ELR (cell line): ENCODE measurements at regions not wholly inside any gene's neighbourhood (a gene's known extent, or its start where the extent isn't known, plus 50 kb on each side); places are given as distances from the start of the nearest gene placed in this dataset.
A peak's percentile ranks its signal among the peaks of the same experiment; 100 is the strongest.
"Not testable (repeated sequence)": the region's sequence is repeated elsewhere in the genome, so short reads cannot be mapped to it uniquely, and the experiment has no call there.

ENCODE experiments used
- DNase-seq: peaks from one replicate; pipeline ENCODE4 v3.0.0-alpha.2; 2015; ENCODE audit warnings: low read depth

DNA sequence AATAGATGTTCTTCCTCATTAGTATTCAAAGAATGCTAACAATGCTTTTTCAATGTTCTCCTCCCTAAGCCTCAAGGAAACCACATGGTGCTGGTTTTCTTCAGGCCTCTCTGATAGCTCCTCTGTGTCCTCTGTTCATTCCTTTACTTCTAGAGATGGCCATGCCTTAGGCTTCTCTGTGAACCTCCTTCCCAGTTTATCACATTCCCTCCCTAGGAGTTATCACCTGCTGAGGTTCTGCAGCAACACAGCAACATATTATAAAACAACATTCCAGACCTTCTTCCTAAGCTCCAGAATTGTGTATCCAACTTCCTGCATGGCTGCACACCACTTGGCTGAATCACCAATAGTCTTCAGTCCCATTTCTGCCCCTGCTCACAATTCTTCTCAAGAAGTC lies 325.5 kb downstream of the IRS1 start:
- DNase-seq: no peak

DNA sequence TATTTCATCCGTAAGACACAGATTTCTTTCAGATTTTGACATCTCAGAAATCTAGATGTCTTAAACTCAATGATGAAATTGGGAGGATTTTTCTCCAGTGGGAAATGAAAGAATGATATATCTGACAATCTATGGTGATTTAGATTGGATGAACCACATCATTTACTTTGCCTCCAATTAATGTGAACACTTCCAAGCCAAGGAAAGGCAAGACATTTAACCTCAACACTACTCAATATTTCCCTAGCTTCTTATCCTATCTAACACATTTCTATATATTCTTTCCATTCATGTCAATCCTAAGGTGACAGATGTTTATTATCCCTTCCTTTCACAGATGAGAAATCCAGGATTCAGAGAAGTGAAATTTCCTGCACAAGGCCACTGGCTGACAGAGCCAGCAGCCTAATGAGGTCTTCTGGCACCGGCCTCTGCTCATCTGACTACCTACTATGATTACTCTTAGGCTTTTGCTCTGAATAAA lies 327.6 kb downstream of the IRS1 start:
- no peak for DNase-seq

DNA sequence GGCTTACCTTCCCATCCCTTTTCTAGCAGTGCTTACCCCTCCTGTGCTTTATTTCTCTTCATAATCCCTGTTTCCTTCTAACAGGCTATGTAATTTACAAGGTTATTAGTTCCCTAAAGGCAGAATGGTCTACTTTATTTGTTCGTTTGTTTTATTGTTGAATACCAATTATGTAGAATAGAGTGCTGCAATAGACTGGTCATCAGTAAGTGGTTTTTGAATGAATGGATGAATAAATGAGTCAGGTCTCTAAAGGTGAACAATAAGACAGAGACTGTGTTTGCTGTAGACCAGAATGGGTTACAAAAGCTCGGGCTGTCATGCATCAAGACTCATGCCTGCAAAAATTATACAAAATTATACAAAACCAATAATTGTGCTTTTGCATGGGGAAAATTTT lies 332.0 kb downstream of the IRS1 start:
- no peak for DNase-seq

DNA sequence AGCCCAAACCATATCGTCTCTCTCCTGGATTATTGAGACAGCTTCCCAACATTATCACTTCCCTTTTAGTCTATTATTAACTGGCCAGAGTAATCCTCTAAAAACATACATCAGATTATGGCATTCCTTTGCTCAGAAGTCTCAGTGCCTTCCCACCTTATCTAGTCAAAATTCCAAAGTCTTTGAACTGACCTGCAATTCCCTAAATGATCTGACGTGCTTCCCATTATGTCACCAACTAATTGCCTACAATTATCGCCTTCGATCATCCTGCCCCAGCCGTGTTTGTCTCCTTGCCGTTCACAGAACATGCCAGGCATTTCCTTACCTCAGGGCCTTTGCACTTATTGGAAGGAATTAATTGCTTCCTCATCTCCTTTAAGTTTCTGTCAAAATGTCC lies 332.4 kb downstream of the IRS1 start:
- no peak for DNase-seq

DNA sequence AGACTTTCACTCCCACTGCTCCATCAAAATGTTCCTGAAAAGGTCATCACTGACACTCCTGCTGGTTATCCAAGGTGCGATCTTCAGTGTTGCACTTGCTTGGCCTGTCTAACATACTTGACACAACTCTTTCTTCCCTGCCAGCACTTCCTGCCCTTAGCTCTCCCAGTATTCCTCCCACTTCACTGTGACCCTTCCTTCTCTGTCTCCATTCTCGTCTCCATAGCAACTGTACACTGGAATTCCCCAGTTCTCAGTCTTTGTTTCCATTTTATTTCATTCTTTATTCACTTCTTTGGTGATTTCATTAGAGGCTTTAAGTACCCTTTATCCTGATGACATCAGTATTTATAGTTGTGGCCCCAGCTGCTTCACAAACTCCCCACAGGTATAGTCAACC lies 333.0 kb downstream of the IRS1 start:
- DNase-seq: no peak

DNA sequence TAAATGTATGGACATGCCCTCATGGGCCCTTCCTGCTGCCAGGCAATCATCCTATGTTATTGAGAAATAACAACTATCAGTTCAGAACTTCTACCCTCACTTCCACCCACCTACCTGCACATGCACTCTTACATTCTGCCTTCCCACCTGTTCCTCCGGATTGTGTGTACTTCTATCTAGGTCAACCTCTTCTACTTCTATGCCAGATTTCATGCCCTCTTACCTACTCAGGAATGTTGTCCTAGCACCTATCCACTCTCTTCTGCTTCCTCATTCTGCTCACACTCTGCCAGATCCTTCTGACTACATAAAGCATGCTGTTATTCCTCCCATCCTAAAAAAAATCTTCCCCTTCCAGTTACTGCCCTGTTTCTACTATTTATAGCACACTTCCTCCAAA lies 333.5 kb downstream of the IRS1 start:
- DNase-seq: no peak

DNA sequence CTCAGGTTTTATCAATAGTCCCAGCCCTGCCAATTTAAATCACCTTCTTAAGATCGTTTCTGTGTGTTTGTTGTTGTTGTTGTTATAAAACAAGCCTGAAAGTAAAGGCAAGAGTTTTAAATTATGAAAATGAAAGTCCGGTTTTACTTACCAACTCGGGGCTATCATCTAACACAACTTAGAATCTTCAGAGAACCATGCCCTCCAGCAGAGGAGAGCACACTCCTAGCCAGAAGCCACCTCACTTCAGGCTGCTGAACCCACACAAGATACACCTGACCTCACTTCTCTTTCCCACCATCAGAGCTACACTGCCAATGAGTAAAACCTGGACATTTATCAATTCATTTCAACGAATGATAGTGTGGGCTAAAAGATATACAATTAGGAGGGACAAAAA lies 335.2 kb downstream of the IRS1 start:
- no peak for DNase-seq

DNA sequence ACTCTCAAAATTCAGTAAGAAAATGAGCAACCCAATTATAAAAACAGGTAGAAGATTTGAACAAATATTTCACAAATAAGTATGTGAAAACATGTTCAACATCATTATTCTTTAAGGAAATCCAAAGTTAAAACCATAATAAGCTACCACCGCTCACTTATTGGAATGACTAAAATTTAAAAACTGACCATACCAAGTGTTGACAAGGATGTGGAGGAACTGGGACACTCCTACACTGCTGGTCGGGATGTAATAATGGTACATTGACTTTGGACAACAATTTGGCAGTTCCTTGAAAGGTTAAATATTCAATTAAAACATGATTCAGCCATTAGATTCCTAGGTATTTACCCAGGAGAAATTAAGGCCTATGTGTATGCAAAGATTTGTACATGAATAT lies 336.5 kb downstream of the IRS1 start:
- DNase-seq: no peak

DNA sequence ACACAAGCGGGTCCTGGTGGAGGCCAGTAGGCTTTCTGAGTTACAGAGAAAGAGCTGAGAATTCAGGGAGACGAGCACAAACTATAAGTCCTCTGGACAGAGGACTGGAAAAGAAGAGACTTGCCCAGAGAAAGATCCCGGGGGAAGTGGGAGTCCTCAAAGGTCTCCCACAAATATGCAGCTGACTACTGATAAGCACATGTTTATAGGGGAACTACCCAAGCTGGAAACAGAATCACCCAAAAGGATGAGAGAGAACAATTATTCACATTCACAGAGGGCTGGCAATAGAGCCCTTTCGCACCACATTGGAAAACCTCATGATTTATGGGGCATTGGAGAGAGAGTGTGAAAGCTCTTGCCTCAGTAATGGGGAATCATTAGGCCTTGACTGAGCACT lies 337.6 kb downstream of the IRS1 start:
- no peak for DNase-seq

DNA sequence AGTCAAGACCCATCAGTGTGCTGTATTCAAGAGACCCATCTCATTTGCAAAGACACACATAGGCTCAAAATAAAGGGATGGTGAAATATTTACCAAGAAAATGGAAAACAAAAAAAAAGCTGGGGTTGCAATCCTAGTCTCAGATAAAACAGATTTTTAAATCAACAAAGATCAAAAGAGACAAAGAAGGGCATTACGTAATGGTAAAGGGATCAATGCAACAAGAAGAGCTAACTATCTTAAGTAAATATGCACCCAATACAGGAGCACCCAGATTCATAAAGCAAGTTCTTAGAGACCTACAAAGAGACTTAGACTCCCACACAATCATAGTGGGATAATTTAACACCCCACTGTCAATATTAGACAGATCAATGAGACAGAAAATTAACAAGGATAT lies 343.5 kb downstream of the IRS1 start:
- not testable (repeated sequence) for DNase-seq

DNA sequence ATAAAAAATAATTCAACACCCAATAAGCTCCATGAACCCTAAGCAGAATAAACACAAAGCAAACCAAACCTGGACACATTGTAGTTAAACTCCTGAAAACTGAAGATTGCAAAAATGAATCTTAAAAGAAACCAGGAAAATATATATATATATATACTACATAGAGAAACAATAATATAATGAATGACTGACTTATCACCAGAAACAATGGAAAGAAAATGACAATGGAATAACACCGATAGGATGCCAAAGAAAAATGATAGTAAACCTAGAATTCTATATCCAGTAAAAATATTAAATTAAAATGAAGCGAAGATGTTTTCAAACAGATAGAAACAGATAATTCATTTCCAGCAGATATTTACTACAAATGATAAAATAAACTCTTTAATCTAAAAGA lies 346.9 kb downstream of the IRS1 start:
- DNase-seq: no peak

DNA sequence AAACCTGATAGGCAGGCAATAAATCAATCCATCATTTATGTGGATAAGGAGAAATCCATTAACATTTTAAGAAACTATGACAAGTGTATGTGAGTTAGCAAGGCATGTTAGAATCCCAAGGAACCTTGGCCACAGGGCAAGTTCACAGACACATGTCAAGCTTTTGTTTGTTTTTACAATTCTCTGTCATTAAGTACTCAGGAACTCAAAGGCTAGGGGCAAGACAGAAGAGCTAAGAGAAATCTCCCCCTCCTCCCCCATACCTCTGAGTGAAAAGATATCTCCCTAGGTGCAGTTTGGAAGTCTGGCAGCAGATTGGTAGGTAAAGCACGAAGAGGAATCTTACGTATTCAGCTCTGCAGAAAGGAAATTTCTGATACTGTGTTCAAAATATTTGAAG lies 348.1 kb downstream of the IRS1 start:
- DNase-seq: no peak

DNA sequence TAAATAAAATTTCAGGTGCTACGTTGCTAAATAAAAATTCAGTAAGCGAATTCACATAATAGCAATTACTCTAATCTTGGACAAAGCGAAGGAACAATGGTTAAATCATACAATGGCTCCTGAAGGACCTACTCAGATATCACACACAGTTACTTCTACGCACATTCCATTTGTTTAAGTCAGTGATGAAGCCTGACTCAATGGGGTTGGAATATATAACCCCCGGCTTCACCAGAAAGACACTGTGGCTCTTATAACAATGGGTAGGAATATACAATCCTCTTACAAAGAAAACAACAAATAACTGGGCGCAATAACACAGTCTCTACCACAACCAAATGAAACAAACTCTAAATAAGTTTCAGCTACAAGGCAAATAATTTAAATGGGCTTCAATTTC lies 349.5 kb downstream of the IRS1 start:
- DNase-seq: peak; percentile 75

DNA sequence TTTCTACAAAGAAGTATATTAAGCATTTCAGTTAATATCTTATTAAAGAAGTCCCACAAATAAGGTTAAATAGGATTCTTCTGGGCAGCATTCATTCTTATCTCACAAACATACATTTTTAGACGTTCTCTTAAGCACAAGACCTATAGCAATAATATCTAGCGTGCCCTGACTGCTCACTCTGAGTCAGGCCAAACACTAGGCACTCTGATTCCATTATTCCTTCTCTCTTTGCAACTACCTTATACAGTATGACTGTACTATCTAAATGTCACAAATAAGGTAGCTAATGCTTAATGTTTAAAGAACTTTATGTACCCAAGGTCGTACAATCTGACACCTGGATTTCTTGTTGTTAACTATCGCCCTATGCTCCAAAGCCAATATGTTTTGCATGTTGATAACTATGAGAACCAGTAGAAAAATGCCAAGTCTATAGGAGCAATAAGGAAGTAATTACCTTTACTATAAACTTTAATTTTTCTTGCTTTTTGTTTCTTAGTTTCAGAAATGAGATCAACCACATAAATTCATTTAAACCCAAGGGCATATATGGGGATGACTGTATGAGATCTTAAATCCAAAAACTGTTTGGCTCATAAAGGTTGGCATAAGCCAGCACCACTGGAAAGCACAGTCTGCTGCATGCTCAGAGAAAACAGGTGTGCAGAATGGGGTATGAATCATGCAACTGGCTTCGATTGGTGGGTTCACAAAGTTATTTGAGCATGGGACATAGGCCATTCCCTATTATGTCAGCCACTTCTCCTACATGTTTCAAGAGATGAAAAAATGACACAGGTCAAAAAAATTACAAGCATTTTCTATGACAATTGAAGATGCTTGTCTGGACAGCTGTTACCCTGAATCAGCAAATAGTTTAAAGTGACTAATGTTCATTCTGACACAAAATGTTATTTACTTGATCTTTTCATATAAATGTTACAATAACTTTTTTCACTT lies 352.0 kb downstream of the IRS1 start:
- DNase-seq: peak; percentile 84

DNA sequence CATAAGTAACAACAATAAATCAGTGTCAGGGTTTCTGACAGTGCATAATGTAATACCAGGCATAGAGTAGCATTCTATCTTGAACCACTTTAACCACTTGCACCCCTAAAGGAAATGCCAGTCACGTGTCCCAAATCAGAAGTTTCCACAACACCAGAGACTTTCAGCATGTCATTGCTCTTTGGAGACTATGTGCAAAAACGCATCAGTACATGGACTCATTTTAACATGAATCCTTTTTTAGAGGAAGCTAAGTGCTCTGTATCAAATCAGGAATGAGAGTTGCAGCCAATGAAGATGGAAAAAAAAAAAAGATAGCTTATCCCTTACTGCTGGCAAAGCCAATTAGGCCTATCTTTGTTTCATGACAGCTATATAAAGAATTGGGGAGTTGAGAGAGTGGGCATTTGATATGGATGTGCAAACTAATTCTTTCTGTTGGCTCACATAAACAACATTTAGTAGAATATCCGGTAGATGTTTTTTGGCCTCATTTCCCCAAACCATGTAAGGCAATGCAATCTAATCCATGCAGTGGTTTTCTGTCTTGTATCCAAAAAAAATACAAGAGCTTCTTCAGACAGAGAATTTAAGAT lies 353.1 kb downstream of the IRS1 start:
- no peak for DNase-seq

DNA sequence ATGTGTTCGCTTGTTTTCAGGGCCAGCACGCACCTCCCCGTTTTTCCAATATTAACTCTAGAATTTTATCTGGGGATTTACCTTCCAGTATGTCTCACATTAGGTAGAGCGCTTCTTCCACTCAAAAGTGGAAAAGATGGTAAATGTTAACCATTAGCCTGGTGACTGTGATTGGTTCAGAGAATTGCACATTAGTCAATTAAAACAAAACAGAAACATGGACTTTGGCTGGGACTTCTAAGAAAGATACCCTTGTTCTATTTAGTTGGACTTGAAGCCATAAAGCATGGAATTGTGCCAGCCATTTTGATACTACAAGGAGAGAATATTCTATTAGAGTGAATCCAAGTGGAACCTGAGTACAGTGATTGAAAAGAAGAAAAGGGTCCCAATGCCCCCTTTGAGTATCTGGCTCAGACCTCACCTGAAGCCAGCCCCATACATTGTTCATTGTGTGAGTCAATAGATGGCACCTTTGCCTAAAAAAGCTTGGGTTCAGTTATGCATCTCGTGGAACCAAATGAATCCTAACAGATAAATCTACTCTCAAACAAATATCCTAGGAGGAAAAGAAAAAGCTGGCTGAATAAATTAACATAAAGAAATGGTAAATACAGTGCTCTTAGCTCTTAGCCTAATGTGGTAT lies 354.3 kb downstream of the IRS1 start:
- no peak for DNase-seq

DNA sequence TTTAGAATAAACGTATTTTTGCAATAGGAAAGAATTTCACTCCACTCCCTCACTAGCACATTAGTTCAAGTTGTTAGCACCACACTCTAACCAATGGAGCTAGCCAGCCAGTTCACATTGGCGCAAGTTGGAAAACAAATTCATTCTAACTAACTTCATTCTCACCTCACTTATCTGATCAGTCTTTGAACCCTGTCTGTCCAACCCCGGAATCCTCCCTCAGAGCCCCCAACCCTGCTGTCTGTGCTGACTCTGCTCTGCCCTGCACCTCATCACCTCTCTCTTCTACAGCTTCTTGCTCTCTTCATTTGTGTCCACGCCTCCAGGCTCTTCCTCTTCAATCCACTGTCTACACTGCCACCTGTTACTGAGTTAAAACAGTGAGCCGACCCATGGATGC lies 356.5 kb downstream of the IRS1 start:
- DNase-seq: no peak

DNA sequence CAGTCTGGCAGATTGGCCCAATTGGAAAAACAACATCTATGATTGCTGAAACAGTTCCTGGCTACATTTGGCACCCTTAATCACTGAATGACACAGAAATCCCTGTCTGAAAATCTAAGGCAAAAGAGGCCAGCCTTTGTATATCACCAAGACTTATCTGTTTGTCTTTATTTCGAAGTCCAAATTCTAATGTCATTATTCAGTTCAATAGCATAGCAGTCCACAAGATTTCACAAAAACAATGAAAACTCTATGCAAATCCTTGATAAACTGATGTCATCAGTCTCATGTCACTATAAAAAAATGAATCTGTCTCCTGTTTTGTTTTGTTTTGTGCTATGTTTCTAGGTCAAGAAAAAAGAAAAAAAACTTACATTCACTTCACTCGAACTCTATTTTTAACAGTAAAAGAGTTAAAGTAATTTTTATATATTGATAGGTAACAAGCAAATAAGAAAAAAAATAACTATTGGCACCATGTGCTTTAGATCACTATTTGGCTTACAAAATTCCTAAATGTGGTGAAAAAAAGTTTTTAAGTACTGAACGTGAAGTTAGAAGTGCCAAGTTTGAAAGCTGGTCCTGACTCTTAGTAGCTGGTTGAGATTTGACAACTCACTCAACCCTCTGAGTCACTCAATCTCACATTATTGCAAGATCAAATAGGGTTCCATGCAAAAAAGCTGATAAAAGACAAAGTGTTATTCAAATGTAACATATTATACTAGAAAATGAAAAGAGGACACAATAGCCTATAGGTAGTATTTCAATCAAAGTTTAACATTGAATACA lies 359.3 kb downstream of the IRS1 start:
- peak; percentile 43 for DNase-seq

DNA sequence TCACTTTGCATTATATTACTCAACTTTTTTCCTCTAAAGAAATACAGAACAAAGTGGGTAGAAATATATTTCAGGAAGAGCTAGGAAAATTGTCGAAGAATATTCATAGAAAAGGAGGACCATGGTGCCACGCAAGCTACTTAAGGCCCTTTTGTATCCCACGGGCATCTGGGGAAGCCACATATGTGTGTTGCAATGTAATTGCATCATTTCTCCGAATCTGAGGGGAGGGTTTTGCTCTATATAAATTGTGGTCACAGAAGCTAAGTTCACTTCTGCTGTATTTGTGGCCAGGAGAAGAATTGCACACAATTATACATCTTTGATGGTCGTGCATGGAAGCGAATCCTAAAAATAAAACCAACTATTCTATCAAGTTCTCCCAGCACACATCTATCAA lies 360.3 kb downstream of the IRS1 start:
- no peak for DNase-seq

DNA sequence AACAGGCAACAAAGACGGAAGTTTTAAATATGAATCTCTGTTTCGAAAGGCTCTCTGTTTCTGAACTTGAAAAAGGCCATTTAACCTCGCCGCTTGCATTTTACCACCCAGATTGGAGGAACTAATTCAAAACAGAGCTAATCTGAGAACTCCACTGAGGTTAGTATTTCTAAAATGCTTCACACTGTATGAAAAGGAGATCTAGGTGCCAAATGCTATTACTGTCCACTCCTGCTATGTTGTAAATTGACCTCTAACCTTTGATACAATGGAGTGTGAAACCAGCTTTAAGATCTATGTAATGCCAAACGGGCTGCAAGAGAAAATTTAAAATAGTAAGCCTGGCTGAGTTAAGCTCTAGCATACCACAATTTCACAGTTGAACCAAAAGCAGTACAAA lies 364.5 kb downstream of the IRS1 start:
- no peak for DNase-seq

DNA sequence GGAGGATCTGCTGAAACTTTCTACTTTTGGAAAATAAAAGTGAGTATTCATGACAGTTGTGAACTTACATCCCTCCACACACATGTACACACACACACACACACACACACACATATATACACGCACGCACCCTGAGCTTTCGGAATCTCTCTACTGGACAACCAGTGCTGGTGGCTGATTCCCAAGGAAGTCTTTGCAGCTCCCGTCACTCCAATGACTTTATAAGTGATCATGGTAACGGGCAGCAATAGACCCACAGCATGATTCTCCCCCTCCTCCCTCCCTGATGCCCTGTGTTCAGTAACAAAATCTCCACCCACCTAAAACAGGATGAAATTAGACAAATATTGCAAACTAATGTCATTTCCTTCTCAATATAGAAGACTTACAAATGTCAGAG lies 364.9 kb downstream of the IRS1 start:
- no peak for DNase-seq

DNA sequence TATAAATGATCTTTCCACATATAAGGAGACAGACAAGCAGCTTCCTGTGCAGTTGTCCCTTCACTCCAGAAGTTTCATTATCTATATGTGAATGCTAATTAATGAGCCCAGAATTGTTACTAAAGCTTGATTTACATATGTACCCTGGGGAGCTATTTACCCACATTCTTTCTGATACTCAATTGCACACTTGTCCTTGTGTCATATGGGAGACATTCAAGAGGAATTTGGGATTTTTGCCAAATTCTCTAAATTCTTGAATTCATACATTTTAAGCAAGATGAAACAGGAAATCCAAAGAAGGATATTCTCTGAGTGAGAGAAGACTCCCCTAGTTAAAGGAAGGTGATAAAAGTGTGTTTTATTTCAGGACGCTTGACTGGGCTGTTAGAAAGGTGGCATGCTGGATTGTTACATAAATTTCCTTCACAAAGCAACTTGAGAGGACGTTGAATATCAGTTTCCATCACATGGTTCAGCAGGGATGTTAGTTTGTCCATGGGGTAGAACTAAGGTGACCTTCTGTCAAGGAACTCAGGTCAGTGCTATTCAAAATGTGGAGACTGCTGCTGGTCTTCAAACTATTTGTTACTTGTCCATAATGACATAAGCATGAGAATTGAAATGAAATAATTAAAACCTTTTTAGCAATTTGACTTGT lies 368.2 kb downstream of the IRS1 start:
- DNase-seq: peak; percentile 92
